HEK293 (cell line): ENCODE measurements at regions not wholly inside any gene's neighbourhood (a gene's known extent, or its start where the extent isn't known, plus 50 kb on each side); places are given as distances from the start of the nearest gene placed in this dataset.

Experiments
- CTCF ChIP-seq: fragments of 450-650 bp; formaldehyde crosslinking; IDR thresholded peaks from 2 replicates; pipeline ENCODE4 v1.5.1; 2016; ENCODE audit warnings: missing biosample characterization, missing genetic modification characterization
- KLF9 ChIP-seq: fragments of 450-650 bp; formaldehyde crosslinking; IDR thresholded peaks from 2 replicates; pipeline ENCODE4 v1.5.1; 2016; ENCODE audit warnings: missing biosample characterization, missing genetic modification characterization, low read depth
- MZF1 ChIP-seq: fragments of 450-650 bp; formaldehyde crosslinking; IDR thresholded peaks from 2 replicates; pipeline ENCODE4 v1.5.1; 2017; ENCODE audit warnings: missing biosample characterization, missing genetic modification characterization, borderline replicate concordance
- RBAK ChIP-seq: fragments of 450-650 bp; formaldehyde crosslinking; IDR thresholded peaks from 2 replicates; pipeline ENCODE4 v1.5.1; 2016; ENCODE audit warnings: missing biosample characterization, missing genetic modification characterization
- ZBTB49 ChIP-seq: fragments of 450-650 bp; formaldehyde crosslinking; IDR thresholded peaks from 2 replicates; pipeline ENCODE4 v1.5.1; 2016; ENCODE audit warnings: missing biosample characterization, missing genetic modification characterization, low read depth
- ZNF223 ChIP-seq: fragments of 450-650 bp; formaldehyde crosslinking; IDR thresholded peaks from 2 replicates; pipeline ENCODE4 v1.5.1; 2016; ENCODE audit warnings: missing biosample characterization, missing genetic modification characterization
- ZNF426 ChIP-seq: fragments of 450-650 bp; formaldehyde crosslinking; IDR thresholded peaks from 2 replicates; pipeline ENCODE4 v1.5.1; 2017; ENCODE audit warnings: missing biosample characterization, missing genetic modification characterization, mild to moderate bottlenecking, inconsistent platforms, moderate library complexity
- ZNF473 ChIP-seq: fragments of 450-650 bp; formaldehyde crosslinking; IDR thresholded peaks from 2 replicates; pipeline ENCODE4 v1.5.1; 2017; ENCODE audit warnings: missing biosample characterization, missing genetic modification characterization

GRCh38 chr2:2824588-2824987, 493.5 kb upstream of the MYT1L start:
- TF ChIP-seq ZNF473 (tag by site-specific recombination): no peak
- no peak for TF ChIP-seq CTCF
- no peak for TF ChIP-seq MZF1 (tag by site-specific recombination)
- no peak for TF ChIP-seq ZBTB49
- no peak for TF ChIP-seq KLF9 (tag by site-specific recombination)
- no peak for TF ChIP-seq ZNF426 (tag by site-specific recombination)
- no peak for TF ChIP-seq RBAK (tag by site-specific recombination)
- no peak for TF ChIP-seq ZNF223 (tag by site-specific recombination)
